ENCODE measurements at regions not wholly inside any gene's neighbourhood (a gene's known extent, or its start where the extent isn't known, plus 50 kb on each side); places are given as distances from the start of the nearest gene placed in this dataset.

DNA sequence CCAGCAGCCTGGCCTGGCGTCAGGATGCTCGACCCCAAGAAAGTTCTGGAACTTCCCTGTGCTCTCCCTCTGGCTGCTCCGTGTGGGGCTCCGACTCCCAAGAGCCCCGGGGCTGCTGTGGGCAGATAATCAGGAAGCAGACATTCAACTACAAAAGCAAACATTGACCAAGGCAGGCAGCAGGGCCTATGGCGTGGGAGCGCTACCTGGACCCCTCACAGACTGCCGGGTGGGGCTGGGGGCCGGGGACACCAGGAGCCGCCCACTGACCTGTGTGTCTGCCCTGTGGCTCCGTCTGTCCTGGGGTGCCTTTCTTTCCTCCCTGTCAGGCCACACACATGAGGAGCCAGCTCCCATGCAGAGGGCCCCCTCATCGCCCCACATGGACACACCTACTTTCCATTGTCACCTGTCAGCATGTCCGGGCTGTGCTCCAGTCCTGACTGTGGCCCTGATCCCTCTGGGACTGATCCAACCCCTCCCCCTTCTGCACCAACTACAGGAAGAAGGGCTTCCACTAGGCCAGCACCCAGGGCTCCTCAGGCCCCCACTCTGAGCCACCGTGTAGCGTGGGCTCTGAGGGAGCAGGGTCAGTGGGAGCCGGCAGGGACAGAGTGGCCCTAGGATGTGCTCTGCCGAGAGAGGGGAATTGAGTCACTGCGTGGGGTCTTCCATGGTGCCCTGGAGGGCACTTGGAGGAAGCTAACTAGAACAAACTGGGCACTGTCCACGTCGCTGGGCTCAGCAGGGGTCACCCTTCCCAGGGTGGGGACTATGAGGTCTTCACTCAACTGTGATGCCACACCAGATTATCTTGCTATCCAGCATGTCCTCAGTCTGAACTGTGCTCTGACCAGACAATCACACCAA, 215.4 kb upstream of the C14orf180 start:
- no peak overlapping the region for H3K27ac Mint-ChIP-seq
- ChIA-PET CTCF (no interaction called here), POLR2A (no interaction called here)
- Histone ChIP-seq H3K27ac (ENCODE audit: low read depth, low read length) (no peak overlapping the region), H3K27me3 (ENCODE audit: control insufficient read depth in 2 of 2, insufficient read depth in 2 of 2, low read length in 2 of 2) (no peaks in the 10 kb centered on the region), H3K4me3 (ENCODE audit: low read length) (no peak overlapping the region), H3K36me3 (ENCODE audit: control insufficient read depth in 2 of 3, insufficient read depth in 3 of 3, low read length in 3 of 3) (no peaks in the 10 kb centered on the region), H3K4me1 (ENCODE audit: control insufficient read depth in 2 of 2, insufficient read depth in 2 of 2, low read length in 2 of 2) (no peaks in the 10 kb centered on the region), H3K9me3 (ENCODE audit: control insufficient read depth in 2 of 3, low read length in 3 of 3) (peaks cover 0 to 5% (median 0%) of the 10 kb centered on the region in 3 experiments)
- DNase-seq (no peak), ATAC-seq (no peak)
- H3K9me3 Mint-ChIP-seq: peaks cover 0 to 4% (median 0%) of the 10 kb centered on the region in 11 donors
- intact Hi-C loops (cut with micrococcal nuclease): no loop called here
- H3K4me1 Mint-ChIP-seq: peaks cover 0 to 6% (median 3%) of the 10 kb centered on the region in 7 donors
- no peaks in the 10 kb centered on the region for H3K36me3 Mint-ChIP-seq
- H3K4me3 Mint-ChIP-seq: no peak overlapping the region
- no peaks in the 10 kb centered on the region for H3K27me3 Mint-ChIP-seq

DNA sequence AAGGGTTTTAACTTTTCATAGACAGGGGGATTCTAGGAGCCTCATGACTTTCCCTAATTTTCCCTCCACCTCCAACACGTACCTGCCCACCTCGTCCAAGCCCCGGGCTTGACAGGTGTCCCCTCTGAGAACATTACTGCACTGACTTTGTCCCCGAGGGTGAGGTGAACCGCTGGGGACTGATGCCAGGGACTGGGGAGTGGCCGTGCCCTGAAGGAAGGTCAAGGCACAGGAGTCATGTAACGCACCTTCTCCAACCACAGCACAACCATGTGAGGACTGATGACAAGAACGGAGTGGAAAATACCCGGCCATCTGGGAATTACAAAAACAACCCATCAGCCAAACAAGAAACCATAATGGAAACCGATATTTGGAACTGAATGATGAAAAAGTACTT, 214.7 kb upstream of the C14orf180 start:
- Mint-ChIP-seq H3K27ac (no peak overlapping the region), H3K9me3 (peaks cover 0 to 4% (median 0%) of the 10 kb centered on the region in 11 donors), H3K4me1 (peaks cover 0 to 8% (median 3%) of the 10 kb centered on the region in 7 donors), H3K36me3 (no peaks in the 10 kb centered on the region), H3K27me3 (no peaks in the 10 kb centered on the region), H3K4me3 (no peak overlapping the region)
- H3K4me3 ChIP-seq (ENCODE audit: low read length): no peak overlapping the region
- peaks cover 0 to 5% (median 0%) of the 10 kb centered on the region in 3 experiments for H3K9me3 ChIP-seq (ENCODE audit: control insufficient read depth in 2 of 3, low read length in 3 of 3)
- no peaks in the 10 kb centered on the region for H3K4me1 ChIP-seq (ENCODE audit: control insufficient read depth in 2 of 2, insufficient read depth in 2 of 2, low read length in 2 of 2)
- ChIA-PET POLR2A (no interaction called here), CTCF (no interaction called here)
- intact Hi-C loops (cut with micrococcal nuclease): no loop called here
- ATAC-seq (no peak), DNase-seq (no peak)
- H3K27ac ChIP-seq (ENCODE audit: low read depth, low read length): no peak overlapping the region
- H3K27me3 ChIP-seq (ENCODE audit: control insufficient read depth in 2 of 2, insufficient read depth in 2 of 2, low read length in 2 of 2): no peaks in the 10 kb centered on the region
- no peaks in the 10 kb centered on the region for H3K36me3 ChIP-seq (ENCODE audit: control insufficient read depth in 2 of 3, insufficient read depth in 3 of 3, low read length in 3 of 3)

DNA sequence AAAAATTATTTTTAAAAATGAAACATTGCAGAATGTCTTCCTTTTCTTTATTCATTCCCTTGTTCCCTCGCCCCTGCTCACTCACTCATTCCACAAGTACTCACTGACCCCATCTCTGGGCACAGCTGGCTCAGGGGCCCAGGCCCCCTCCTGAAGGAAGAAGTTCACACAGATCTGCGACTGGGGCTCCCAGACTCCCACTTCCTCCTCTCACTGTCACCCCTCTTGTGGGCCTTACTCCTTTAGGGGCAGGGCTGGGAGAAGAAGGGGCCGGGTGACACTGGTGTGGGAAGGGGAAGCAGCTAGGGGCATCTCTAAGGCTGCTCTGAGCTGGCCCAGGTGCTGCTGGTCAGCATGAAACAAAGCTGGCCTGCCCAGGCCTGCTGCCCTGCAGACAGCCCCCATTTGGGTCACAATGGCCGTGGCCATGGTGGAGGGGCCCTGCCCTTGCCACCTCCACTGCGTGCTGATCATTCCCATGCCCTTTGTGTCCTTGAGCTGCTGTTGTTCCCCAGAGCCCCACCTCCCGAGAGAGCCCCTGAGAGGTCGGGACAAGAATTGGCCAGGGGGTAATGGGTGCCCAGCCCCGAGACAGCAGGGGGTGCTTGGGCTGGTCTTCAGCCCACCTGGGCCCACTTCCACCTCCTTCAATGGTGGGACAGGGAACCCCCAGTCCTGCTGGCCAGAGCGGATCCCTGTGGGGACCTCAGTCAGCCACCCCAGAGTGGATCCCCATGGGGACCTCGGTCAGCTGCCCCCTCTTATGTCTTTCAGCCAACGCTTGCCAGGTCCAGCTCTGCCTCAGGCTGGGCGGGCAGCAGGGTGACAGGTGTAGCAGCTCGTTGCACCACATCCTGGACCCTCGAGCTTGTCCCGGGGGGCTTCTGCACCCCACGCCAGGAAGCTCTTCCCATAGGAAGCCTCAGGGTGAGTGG, 212.4 kb upstream of the C14orf180 start:
- Mint-ChIP-seq H3K36me3 (no peaks in the 10 kb centered on the region), H3K27ac (peak overlapping the region in 5 of 9 donors; percentile 21 to 58 (median 46)), H3K27me3 (no peaks in the 10 kb centered on the region), H3K4me1 (peaks cover 0 to 15% (median 5%) of the 10 kb centered on the region in 7 donors), H3K9me3 (peaks cover 0 to 4% (median 0%) of the 10 kb centered on the region in 11 donors), H3K4me3 (no peak overlapping the region)
- Histone ChIP-seq H3K4me1 (ENCODE audit: control insufficient read depth in 2 of 2, insufficient read depth in 2 of 2, low read length in 2 of 2) (peaks cover 0 to 2% of the 10 kb centered on the region in 2 donors), H3K4me3 (ENCODE audit: low read length) (no peak overlapping the region), H3K36me3 (ENCODE audit: control insufficient read depth in 2 of 3, insufficient read depth in 3 of 3, low read length in 3 of 3) (no peaks in the 10 kb centered on the region), H3K9me3 (ENCODE audit: control insufficient read depth in 2 of 3, low read length in 3 of 3) (peaks cover 0 to 5% (median 0%) of the 10 kb centered on the region in 3 experiments), H3K27me3 (ENCODE audit: control insufficient read depth in 2 of 2, insufficient read depth in 2 of 2, low read length in 2 of 2) (no peaks in the 10 kb centered on the region), H3K27ac (ENCODE audit: low read depth, low read length) (no peak overlapping the region)
- POLR2A ChIA-PET: no interaction called here
- intact Hi-C loops (cut with micrococcal nuclease): no loop called here
- no peak for ATAC-seq
- CTCF ChIA-PET: interaction anchor here (0.6 kb wide), 1 partner anchor 17 kb away, joined by 5 read pairs; no protein-coding TSS in a partner anchor
- no peak for DNase-seq

DNA sequence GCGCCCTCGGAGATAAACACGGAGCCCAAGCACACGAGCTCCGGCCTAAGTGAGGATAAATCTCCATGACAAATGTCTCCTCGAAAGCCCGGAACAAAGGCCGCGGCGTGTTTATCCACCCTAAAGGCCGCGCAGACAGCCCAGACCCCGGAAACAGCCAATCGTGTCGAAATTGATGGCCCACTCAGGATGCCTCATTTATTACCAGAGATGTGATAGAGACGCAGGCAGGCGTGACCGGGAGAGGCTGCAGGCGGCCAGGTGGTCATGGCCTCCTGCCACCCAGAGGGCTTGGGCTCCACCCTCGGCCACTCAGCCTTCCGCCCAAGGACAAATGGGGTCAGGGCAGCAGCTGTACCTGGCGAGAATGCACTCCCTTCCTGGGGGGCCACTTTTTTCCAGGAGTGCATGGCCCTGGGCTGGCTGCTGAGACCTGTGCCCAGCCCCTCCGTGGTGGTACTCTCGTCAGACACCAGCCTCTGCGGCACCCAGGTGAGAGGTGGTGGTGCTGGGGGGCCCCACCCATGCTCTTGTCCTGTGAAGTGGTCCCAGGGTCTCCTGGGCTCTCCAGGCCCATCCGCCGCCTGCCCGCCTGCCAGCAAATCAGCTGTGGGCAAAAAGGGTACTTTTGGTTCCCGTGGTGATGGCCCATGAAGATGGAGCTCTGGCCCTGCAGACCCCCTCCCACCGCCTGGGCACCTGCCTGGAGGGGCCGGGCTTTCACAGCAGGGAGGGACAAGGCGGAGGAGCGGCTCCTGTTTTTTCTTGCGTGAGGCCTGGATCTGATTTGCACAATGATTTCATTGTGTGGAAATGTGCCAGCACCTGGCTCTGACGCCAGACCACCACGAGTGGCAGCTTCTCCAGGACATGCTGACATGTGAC, 211.5 kb upstream of the C14orf180 start:
- H3K36me3 Mint-ChIP-seq: no peaks in the 10 kb centered on the region
- intact Hi-C loops (cut with micrococcal nuclease): no loop called here
- Histone ChIP-seq H3K36me3 (ENCODE audit: control insufficient read depth in 2 of 3, insufficient read depth in 3 of 3, low read length in 3 of 3) (no peaks in the 10 kb centered on the region), H3K9me3 (ENCODE audit: control insufficient read depth in 2 of 3, low read length in 3 of 3) (peaks cover 0 to 5% (median 0%) of the 10 kb centered on the region in 3 experiments), H3K27ac (ENCODE audit: low read depth, low read length) (no peak overlapping the region), H3K27me3 (ENCODE audit: control insufficient read depth in 2 of 2, insufficient read depth in 2 of 2, low read length in 2 of 2) (no peaks in the 10 kb centered on the region), H3K4me3 (ENCODE audit: low read length) (no peak overlapping the region), H3K4me1 (ENCODE audit: control insufficient read depth in 2 of 2, insufficient read depth in 2 of 2, low read length in 2 of 2) (peaks cover 0 to 11% of the 10 kb centered on the region in 2 donors)
- POLR2A ChIA-PET: no interaction called here
- peak overlapping the region in 2 of 9 donors; percentile 21 to 25 for H3K27ac Mint-ChIP-seq
- H3K4me1 Mint-ChIP-seq: peaks cover 0 to 23% (median 15%) of the 10 kb centered on the region in 7 donors
- no peak for ATAC-seq
- DNase-seq: no peak
- H3K4me3 Mint-ChIP-seq: no peak overlapping the region
- H3K9me3 Mint-ChIP-seq: peaks cover 0 to 4% (median 0%) of the 10 kb centered on the region in 11 donors
- CTCF ChIA-PET: no interaction called here
- H3K27me3 Mint-ChIP-seq: no peaks in the 10 kb centered on the region

DNA sequence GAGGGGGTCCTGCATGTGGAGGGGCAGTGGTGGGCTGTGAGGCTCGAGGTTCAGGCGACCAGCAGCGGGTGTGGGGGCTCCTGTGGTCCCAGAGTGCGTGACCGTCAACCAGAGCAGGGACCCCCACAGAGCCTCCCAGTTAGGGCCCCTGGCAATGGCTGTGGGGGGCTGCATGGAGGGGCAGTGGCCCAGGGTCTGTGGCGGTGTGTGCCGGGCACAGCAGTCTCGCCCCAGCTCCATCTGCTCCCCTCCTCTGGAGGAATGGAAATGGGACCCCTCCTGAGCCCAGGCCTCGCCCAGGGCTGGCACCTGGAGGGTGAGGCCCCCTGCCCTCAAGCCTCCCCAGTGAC, 210.8 kb upstream of the C14orf180 start:
- H3K36me3 ChIP-seq (ENCODE audit: control insufficient read depth in 2 of 3, insufficient read depth in 3 of 3, low read length in 3 of 3): no peaks in the 10 kb centered on the region
- no peak overlapping the region for H3K4me3 Mint-ChIP-seq
- H3K9me3 Mint-ChIP-seq: peaks cover 0 to 4% (median 0%) of the 10 kb centered on the region in 11 donors
- no peaks in the 10 kb centered on the region for H3K27me3 ChIP-seq (ENCODE audit: control insufficient read depth in 2 of 2, insufficient read depth in 2 of 2, low read length in 2 of 2)
- no peaks in the 10 kb centered on the region for H3K36me3 Mint-ChIP-seq
- H3K4me3 ChIP-seq (ENCODE audit: low read length): no peak overlapping the region
- ATAC-seq (no peak), DNase-seq (no peak)
- ChIA-PET POLR2A (no interaction called here), CTCF (no interaction called here)
- H3K9me3 ChIP-seq (ENCODE audit: control insufficient read depth in 2 of 3, low read length in 3 of 3): peaks cover 0 to 5% (median 0%) of the 10 kb centered on the region in 3 experiments
- H3K27ac Mint-ChIP-seq: no peak overlapping the region
- intact Hi-C loops (cut with micrococcal nuclease): no loop called here
- peaks cover 0 to 13% of the 10 kb centered on the region in 2 donors for H3K4me1 ChIP-seq (ENCODE audit: control insufficient read depth in 2 of 2, insufficient read depth in 2 of 2, low read length in 2 of 2)
- peaks cover 0 to 24% (median 13%) of the 10 kb centered on the region in 7 donors for H3K4me1 Mint-ChIP-seq
- no peak overlapping the region for H3K27ac ChIP-seq (ENCODE audit: low read depth, low read length)
- no peaks in the 10 kb centered on the region for H3K27me3 Mint-ChIP-seq

DNA sequence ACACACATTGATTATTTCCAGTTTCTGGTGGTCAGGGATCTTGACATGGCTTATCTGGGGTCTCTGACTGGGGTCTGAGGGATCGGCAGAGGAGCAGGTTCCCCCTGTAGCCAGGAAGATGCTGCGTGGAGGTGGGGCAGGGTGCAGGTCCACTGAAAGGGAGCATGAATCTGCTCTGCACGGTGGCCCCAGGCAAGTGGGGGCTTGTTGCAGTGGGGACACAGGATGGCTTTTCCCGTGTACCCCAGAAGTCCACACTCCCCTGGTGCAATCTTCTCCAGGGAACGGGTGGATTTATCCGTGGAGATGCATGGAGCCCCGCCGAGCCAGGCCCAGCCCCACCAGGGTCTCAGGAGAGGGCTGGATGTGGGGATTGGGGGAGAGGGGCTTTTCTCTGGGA, 210.4 kb upstream of the C14orf180 start:
- intact Hi-C loops (cut with micrococcal nuclease): no loop called here
- Histone ChIP-seq H3K27me3 (ENCODE audit: control insufficient read depth in 2 of 2, insufficient read depth in 2 of 2, low read length in 2 of 2) (no peaks in the 10 kb centered on the region), H3K4me1 (ENCODE audit: control insufficient read depth in 2 of 2, insufficient read depth in 2 of 2, low read length in 2 of 2) (peaks cover 0 to 13% of the 10 kb centered on the region in 2 donors), H3K27ac (ENCODE audit: low read depth, low read length) (no peak overlapping the region), H3K36me3 (ENCODE audit: control insufficient read depth in 2 of 3, insufficient read depth in 3 of 3, low read length in 3 of 3) (no peaks in the 10 kb centered on the region), H3K4me3 (ENCODE audit: low read length) (no peak overlapping the region), H3K9me3 (ENCODE audit: control insufficient read depth in 2 of 3, low read length in 3 of 3) (peaks cover 0 to 5% (median 0%) of the 10 kb centered on the region in 3 experiments)
- no peak overlapping the region for H3K27ac Mint-ChIP-seq
- DNase-seq (no peak), ATAC-seq (no peak)
- CTCF ChIA-PET: no interaction called here
- POLR2A ChIA-PET: no interaction called here
- H3K4me3 Mint-ChIP-seq: no peak overlapping the region
- H3K36me3 Mint-ChIP-seq: no peaks in the 10 kb centered on the region
- peaks cover 0 to 4% (median 0%) of the 10 kb centered on the region in 11 donors for H3K9me3 Mint-ChIP-seq
- peaks cover 0 to 24% (median 12%) of the 10 kb centered on the region in 7 donors for H3K4me1 Mint-ChIP-seq
- no peaks in the 10 kb centered on the region for H3K27me3 Mint-ChIP-seq

Measured in naive thymus-derived CD4-positive, alpha-beta T cell (primary cell).